ENCODE measurements at regions not wholly inside any gene's neighbourhood (a gene's known extent, or its start where the extent isn't known, plus 50 kb on each side); places are given as distances from the start of the nearest gene placed in this dataset.
"Not testable (repeated sequence)": the region's sequence is repeated elsewhere in the genome, so short reads cannot be mapped to it uniquely, and the experiment has no call there.

- no peak for ATAC-seq
- Histone ChIP-seq H3K4me3 (no peak overlapping the region), H3K9me3 (no peaks in the 10 kb centered on the region), H3K4me1 (ENCODE audit: low read depth) (no peaks in the 10 kb centered on the region), H3K36me3 (ENCODE audit: low read depth) (no peaks in the 10 kb centered on the region)
- intact Hi-C loops (cut with DNase I, micrococcal nuclease), result no loop called here
- no peak for DNase-seq
- no peak for TF ChIP-seq CTCF (IDR thresholded peaks at IDR 0.05)
Observed at GRCh38 chr2:191506515-191506914, 171.4 kb upstream of the NABP1 start.

GRCh38 chr2:191507252-191507853 lies 170.6 kb upstream of the NABP1 start:
- H3K9me3 ChIP-seq; ATAC-seq; H3K36me3 ChIP-seq (ENCODE audit: low read depth); intact Hi-C loops (cut with DNase I, micrococcal nuclease); DNase-seq; H3K4me3 ChIP-seq; H3K4me1 ChIP-seq (ENCODE audit: low read depth): not testable (repeated sequence)

- intact Hi-C loops (cut with DNase I, micrococcal nuclease), result no loop called here
- ATAC-seq, result no peak
Observed at GRCh38 chr2:191508738-191509137, 169.2 kb upstream of the NABP1 start.

GRCh38 chr2:191512216-191512835 lies 165.6 kb upstream of the NABP1 start:
- Histone ChIP-seq H3K4me1 (ENCODE audit: low read depth) (no peaks in the 10 kb centered on the region), H3K36me3 (ENCODE audit: low read depth) (no peaks in the 10 kb centered on the region), H3K9me3 (no peaks in the 10 kb centered on the region), H3K4me3 (no peak overlapping the region)
- intact Hi-C loops (cut with DNase I, micrococcal nuclease), result loop anchor here in 1 of 2 donors (10.0 kb wide), 1 partner anchor 348 kb away; no protein-coding TSS in a partner anchor
- DNase-seq (no peak), ATAC-seq (no peak)
- no peak for TF ChIP-seq CTCF (IDR thresholded peaks at IDR 0.05)

More at GRCh38 chr2:191508738-191509137, 169.2 kb upstream of the NABP1 start:
- no peak for DNase-seq
- no peak overlapping the region for H3K4me3 ChIP-seq
- H3K36me3 ChIP-seq (ENCODE audit: low read depth), result no peaks in the 10 kb centered on the region
- H3K4me1 ChIP-seq (ENCODE audit: low read depth), result no peaks in the 10 kb centered on the region
- H3K9me3 ChIP-seq, result no peaks in the 10 kb centered on the region
- TF ChIP-seq CTCF (IDR thresholded peaks at IDR 0.05), result no peak

GRCh38 chr2:191512874-191513273 lies 165.1 kb upstream of the NABP1 start:
- H3K4me3 ChIP-seq, result no peak overlapping the region
- intact Hi-C loops (cut with DNase I, micrococcal nuclease), result loop anchor here in 1 of 2 donors (10.0 kb wide), 1 partner anchor 348 kb away; no protein-coding TSS in a partner anchor
- H3K9me3 ChIP-seq, result no peaks in the 10 kb centered on the region
- no peaks in the 10 kb centered on the region for H3K36me3 ChIP-seq (ENCODE audit: low read depth)
- no peak for TF ChIP-seq CTCF (IDR thresholded peaks at IDR 0.05)
- no peak for DNase-seq
- no peaks in the 10 kb centered on the region for H3K4me1 ChIP-seq (ENCODE audit: low read depth)
- no peak for ATAC-seq

GRCh38 chr2:191514613-191515012 lies 163.3 kb upstream of the NABP1 start:
- ATAC-seq, result no peak
- TF ChIP-seq CTCF (IDR thresholded peaks at IDR 0.05), result no peak
- Histone ChIP-seq H3K36me3 (ENCODE audit: low read depth) (no peaks in the 10 kb centered on the region), H3K4me3 (no peak overlapping the region), H3K4me1 (ENCODE audit: low read depth) (no peaks in the 10 kb centered on the region), H3K9me3 (no peaks in the 10 kb centered on the region)
- intact Hi-C loops (cut with DNase I, micrococcal nuclease), result loop anchor here in 1 of 2 donors (10.0 kb wide), 1 partner anchor 350 kb away; no protein-coding TSS in a partner anchor
- no peak for DNase-seq

Measured in mucosa of descending colon (tissue), 3 donors.